SJSA1 (cell line): ENCODE measurements at regions not wholly inside any gene's neighbourhood (a gene's known extent, or its start where the extent isn't known, plus 50 kb on each side); places are given as distances from the start of the nearest gene placed in this dataset.

Experiments
- DNase-seq, 2 experiments: peaks; one replicate each; pipeline ENCODE4 v3.0.0-alpha.2; 2015 to 2020; ENCODE audit warnings: low spot score in 2 of 2, low read depth in 1 of 2
- H3K27ac ChIP-seq: fragments of 250-450 bp; sonication (Bioruptor Pico); 2 replicates; pipeline ENCODE4 v1.5.1; 2020; ENCODE audit warnings: mild to moderate bottlenecking, moderate library complexity
- H3K27me3 ChIP-seq: fragments of 250-450 bp; sonication (Bioruptor Pico); replicated peaks from 2 replicates; pipeline ENCODE4 v1.5.1; 2020; ENCODE audit warnings: mild to moderate bottlenecking, moderate library complexity
- H3K36me3 ChIP-seq: fragments of 250-450 bp; sonication (Bioruptor Pico); 2 replicates; pipeline ENCODE4 v1.5.1; 2020; ENCODE audit warnings: mild to moderate bottlenecking
- H3K4me1 ChIP-seq: fragments of 250-450 bp; sonication (Bioruptor Pico); replicated peaks from 2 replicates; pipeline ENCODE4 v1.6.1; 2021; ENCODE audit warnings: mild to moderate bottlenecking
- H3K4me3 ChIP-seq: fragments of 250-450 bp; sonication (Bioruptor Pico); 2 replicates; pipeline ENCODE4 v1.5.1; 2020; ENCODE audit warnings: mild to moderate bottlenecking
- H3K9me3 ChIP-seq: fragments of 250-450 bp; sonication (Bioruptor Pico); replicated peaks from 2 replicates; pipeline ENCODE4 v1.5.1; 2020; ENCODE audit warnings: mild to moderate bottlenecking

DNA sequence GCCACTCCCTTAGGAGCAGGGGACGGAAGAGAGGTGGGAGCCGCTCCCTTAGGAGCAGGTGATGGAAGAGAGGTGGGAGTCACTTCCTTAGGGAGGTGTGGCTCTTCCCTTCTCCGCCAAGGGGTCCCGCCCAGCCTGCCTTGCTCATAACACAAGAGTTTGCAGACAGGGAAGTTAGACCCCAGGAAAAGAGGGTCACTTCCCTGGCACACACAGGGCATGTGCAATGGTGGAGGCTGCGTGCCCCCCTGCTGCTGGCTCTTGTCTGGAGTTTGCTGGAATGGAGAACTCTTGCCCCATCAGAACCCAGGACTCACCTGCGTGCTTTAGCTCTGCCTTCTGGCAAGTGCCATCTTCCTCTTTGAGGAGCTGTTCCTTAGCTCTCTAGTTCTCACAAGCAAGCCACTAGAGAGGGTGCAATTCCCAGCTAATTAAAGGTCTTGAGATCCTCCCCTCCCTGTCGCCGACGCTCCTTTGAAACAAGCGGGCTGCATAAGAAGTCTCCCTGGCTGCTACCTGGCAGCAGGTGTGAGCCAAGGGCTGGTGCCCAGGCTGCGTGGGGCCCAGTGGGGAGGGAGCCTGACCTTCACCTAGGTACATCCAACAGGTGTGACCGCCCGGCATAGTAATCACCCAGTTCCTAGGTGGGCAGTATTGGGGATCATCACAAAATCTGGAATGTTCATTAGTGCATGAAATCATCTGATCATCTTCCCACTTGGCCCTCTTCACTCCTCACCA, 281.6 kb downstream of the ZNF536 start:
- H3K36me3 ChIP-seq, result no peaks in the 10 kb centered on the region
- no peaks in the 10 kb centered on the region for H3K9me3 ChIP-seq
- H3K4me1 ChIP-seq, result no peaks in the 10 kb centered on the region; the same call in 1 of the 2 replicates
- DNase-seq, result no peak
- H3K27me3 ChIP-seq, result no peaks in the 10 kb centered on the region
- H3K27ac ChIP-seq, result no peak overlapping the region
- H3K4me3 ChIP-seq, result no peak overlapping the region

DNA sequence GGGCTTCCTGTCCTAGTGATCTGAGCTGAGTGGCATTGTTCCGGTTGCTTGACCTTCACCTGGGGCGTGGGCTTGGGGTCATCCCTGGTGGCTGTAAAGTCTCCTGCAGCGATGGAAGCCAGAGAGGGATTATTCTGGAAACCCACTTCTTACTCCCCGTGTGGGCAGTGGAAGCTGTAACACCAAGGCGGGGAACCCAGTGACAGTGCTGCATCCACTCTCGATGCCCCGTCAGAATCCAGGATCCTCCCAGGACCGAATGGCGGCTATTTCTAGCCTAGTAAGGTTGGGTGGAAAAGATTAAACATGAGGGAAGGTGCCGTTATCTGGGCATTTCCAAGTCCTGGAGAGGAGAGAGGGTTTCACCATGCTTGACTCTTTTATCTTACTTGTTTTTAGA, 280.6 kb downstream of the ZNF536 start:
- Histone ChIP-seq H3K4me3 (no peak overlapping the region), H3K27me3 (no peaks in the 10 kb centered on the region), H3K27ac (no peak overlapping the region), H3K36me3 (no peaks in the 10 kb centered on the region), H3K9me3 (no peaks in the 10 kb centered on the region), H3K4me1 (peaks cover 7% of the 10 kb centered on the region)
- DNase-seq, result no peak

DNA sequence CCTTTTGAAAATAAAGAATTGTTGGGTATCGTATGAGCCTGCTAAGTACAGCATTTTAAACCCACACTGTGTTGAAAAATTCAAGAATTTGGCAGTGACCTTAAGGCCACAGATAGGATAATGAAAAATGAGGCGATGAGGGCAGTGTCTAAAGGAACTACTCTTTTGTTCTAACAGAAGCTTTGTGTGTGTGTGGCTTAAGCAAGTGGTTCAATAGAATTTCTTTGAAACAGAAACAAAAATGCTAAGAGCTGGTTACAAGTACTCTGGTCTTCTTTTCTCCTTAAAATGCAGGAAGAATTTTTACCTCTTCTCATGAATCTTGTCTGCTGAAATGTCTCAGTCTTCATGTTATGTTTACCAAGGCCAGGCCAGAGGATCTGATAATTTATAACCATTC, 279.5 kb downstream of the ZNF536 start:
- H3K27ac ChIP-seq, result no peak overlapping the region
- no peaks in the 10 kb centered on the region for H3K36me3 ChIP-seq
- no peak for DNase-seq
- no peaks in the 10 kb centered on the region for H3K9me3 ChIP-seq
- no peaks in the 10 kb centered on the region for H3K27me3 ChIP-seq
- peaks cover 7% of the 10 kb centered on the region for H3K4me1 ChIP-seq
- no peak overlapping the region for H3K4me3 ChIP-seq

DNA sequence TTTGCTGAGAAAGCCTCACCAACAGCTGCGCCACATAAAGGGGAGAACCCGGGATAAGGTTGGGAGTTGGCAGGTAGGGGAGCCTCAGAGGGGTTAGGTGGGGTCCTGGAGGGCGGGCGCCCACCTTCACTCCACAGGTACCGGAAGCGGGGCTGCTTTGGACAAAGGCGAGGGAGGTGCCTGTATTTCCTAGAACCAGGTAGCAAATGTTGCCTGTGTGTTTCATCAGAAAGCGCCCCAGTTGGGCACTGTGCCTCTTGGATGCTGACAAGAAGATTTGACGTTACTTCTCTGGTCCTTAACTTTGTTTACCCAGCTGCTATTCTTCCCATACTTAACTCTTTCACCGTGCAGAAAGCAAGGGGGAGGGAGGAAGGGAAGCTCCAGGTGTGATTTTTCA, 278.9 kb downstream of the ZNF536 start:
- H3K4me1 ChIP-seq, result peaks cover 7% of the 10 kb centered on the region

DNA sequence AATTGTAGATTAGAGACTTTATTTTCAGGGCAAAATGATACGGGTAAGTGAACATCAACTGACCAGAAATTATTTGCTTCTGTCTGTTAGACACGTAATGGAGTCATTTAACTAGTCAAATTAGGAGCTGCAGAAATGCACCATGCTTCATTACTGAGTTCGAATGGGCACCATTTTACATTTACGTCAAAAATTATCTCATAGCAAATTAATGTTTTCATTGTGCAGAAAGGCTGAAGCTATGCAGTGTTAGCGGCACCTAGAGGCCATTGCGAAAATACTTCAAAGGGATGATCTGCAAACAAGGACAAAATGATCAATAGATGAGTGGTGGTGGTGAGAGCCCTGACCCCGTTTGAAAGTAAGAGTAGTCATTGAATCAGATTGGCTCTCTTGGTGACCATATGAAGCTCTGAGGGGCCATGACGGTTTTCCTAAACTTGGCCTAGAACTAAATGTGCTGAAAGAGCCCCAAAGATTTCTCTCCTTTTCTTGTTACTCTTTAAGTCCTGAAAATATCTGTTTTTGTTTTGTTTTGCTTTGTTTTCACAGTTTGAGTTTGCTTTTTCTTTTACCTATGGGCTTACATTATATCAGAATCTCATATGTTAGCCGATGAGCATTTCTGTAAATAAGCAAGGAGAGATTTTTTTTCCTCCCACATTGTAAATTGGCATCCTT, 277.9 kb downstream of the ZNF536 start:
- H3K36me3 ChIP-seq, result no peaks in the 10 kb centered on the region
- H3K27me3 ChIP-seq, result no peaks in the 10 kb centered on the region
- H3K27ac ChIP-seq, result no peak overlapping the region
- H3K9me3 ChIP-seq, result no peaks in the 10 kb centered on the region
- no peak overlapping the region for H3K4me3 ChIP-seq
- peak in 1 of 2 experiments; percentile 39 for DNase-seq
- H3K4me1 ChIP-seq, result peaks cover 7% of the 10 kb centered on the region

More for the DNA sequence above, 278.9 kb downstream of the ZNF536 start:
- Histone ChIP-seq H3K27me3 (no peaks in the 10 kb centered on the region), H3K9me3 (no peaks in the 10 kb centered on the region), H3K4me3 (no peak overlapping the region), H3K36me3 (no peaks in the 10 kb centered on the region), H3K27ac (no peak overlapping the region)
- no peak for DNase-seq

DNA sequence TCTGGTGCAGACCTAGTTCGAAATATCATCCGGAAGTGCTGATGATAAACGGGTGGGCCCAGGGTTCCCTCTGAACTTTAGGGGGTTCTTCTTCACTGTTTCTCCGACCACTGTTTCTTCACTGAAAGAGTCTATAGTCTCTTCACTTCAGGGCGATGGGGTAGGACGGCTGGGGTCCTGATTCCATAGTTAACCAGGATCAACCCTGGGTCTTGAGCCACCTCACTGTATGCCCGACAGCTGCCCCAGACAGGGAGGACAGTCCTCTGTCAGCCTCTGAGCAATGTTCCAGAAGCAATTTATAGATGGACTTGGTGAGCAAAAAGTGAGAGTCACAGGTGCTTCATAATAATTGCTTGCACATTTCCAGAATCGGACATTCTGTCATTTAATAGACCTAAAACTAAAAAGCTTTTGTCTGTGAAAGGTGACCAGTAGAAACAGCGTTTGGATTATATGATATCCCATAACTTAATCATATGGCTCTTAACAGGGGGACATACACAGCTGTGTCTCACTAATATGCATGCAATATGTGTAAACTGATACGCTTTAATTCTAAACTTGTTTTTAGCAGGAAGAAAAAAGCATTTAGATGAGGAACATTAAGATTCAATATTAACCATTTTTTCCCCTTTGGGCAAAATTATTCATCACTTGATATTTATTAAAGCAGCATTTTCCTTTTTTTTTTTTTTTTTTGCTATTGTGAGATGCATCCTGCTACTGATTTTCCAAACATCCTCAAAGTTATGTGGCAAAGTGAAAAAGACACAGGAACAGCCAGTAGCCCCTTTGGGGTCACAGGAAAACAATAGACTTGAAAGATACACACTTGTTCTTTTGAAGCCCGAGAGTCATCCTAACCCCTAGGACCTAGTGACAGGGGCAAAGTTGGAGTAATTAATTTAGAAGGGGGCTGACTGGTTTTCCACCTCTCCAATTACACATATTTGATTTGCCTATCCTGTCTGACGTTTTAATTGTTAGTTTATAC, 277.0 kb downstream of the ZNF536 start:
- H3K9me3 ChIP-seq, result no peaks in the 10 kb centered on the region
- no peak for DNase-seq
- H3K36me3 ChIP-seq, result no peaks in the 10 kb centered on the region
- no peaks in the 10 kb centered on the region for H3K27me3 ChIP-seq
- peaks cover 7% of the 10 kb centered on the region for H3K4me1 ChIP-seq
- no peak overlapping the region for H3K27ac ChIP-seq
- H3K4me3 ChIP-seq, result no peak overlapping the region

DNA sequence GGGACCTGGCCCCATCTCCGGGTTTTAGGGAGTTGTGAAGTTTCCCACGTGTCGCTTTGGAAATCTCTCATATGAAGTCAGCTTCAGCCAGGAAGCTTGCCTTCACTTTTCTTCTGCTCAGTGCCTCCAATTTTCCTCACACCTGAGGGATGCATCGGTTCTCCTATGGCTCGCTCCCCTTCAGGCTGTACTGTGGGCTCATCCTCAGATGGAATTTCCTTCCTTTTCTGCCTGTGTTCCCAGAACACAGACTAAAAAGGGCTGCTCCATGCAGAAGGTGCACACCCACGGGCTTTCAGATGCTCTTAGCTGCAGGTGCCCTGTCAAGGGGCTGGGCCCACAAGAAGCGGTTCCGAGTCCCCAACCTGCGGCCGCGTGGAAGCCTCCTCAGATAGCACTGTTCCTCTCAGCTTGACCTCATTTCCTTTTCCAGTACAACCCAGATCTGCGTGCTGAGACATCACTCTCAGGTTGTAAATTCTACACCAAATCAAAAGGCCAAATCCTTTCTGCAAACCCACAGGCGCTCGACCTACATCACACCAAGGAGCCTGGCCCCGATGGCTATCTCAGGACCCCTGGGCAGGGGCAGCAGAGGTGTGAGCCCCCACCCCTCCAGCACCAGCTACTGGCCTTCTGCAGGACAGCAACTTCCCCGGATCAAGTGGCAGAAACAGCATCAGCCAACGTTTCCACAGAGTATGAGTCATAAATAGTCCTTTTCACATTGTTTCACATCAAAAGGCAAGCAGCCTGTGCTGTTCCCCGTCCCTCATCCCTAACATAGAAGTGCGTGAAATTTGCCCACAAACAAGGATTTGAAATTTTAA, 275.9 kb downstream of the ZNF536 start:
- no peaks in the 10 kb centered on the region for H3K9me3 ChIP-seq
- no peaks in the 10 kb centered on the region for H3K36me3 ChIP-seq
- no peak overlapping the region for H3K4me3 ChIP-seq
- no peak overlapping the region for H3K27ac ChIP-seq
- peaks cover 7% of the 10 kb centered on the region for H3K4me1 ChIP-seq
- no peaks in the 10 kb centered on the region for H3K27me3 ChIP-seq
- DNase-seq, result peak in 1 of 2 experiments; percentile 23

DNA sequence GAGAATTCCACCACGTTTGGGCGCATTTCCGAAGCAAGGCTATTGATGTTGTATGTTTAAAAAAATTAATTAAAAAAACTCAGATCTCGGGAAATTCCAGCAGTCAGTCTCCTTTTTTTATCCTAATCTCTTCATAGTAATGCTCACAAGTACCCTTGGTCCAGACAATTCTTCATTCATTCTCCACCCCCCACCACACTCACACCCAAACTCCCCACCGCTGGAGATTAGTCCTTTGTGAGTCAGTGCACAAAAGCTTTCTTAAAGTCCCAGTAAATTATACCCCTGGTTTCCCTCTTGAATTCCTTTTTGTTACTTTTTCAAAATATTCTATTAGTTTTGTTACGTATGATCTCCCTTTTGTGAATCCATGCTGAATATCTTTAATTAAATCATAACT, 274.6 kb downstream of the ZNF536 start:
- no peaks in the 10 kb centered on the region for H3K9me3 ChIP-seq
- H3K36me3 ChIP-seq, result no peaks in the 10 kb centered on the region
- H3K27ac ChIP-seq, result no peak overlapping the region
- no peak overlapping the region for H3K4me3 ChIP-seq
- no peaks in the 10 kb centered on the region for H3K27me3 ChIP-seq
- DNase-seq, result peak in 1 of 2 experiments; percentile 37
- H3K4me1 ChIP-seq, result peaks cover 7% of the 10 kb centered on the region

DNA sequence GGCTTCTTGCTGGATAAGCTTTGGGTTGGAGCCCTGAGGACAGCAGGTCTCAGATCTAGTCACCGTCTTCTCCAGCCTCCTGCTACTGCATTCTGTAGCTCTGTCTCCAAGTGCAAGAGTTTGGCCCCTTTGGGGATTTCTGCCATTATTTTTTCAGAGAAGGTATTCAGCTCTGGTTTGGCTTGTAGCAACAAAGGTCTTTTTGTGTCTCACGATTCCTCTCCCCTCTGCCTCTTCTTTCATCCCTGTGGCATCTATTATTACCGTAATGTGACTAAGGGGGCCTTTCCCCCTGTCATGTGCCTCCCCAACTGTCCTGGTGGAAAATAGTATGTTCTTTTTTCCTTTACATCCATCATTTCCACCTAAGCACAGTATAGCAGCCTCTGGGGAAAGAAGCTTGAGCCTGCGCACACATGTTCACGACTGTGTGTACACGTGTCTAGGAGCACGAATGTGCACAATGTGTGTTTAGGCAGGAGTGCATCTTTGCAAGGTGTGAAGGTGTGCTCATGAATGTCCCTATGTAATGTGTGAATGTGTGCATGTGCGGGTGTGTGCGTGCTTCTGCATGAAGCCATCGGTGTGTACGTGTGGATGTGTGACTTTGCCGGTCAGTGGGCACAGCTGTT, 273.9 kb downstream of the ZNF536 start:
- Histone ChIP-seq H3K4me1 (peaks cover 7% of the 10 kb centered on the region), H3K4me3 (no peak overlapping the region), H3K27ac (no peak overlapping the region), H3K36me3 (no peaks in the 10 kb centered on the region), H3K9me3 (no peaks in the 10 kb centered on the region), H3K27me3 (no peaks in the 10 kb centered on the region)
- DNase-seq, result peak in 1 of 2 experiments; percentile 8

DNA sequence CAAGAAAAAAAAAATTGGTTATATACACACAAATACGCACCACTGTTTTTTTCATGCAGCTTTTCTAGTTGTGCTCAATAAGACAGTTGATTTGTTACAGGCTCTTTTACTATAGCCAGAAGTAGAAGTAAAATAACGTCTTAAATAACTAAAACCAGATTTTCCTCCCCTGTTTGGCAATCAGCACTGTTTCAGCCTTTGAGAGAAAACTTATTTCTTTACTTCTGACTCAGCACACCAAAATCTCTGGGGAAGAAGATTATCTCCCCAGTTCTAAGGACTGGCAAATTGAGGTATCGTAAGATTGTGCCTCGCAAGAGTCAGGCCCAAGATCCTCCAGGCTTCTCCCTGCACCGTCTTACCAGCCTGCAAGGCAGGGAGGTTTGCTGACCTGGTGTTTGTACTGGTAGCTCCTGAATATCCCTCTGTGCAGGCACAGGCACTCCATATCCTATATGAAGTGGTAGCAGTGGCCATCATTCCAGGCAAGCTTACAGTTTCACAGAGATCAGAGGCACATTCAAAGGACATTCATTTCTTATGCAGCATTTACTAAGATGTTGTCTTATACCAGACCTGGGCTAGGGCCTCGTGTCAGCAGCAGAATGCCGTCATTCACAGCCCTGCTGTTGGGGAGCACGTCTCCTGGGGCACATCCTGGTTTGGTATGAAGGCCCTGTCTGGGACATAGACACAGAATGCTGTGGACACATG, 268.2 kb downstream of the ZNF536 start:
- Histone ChIP-seq H3K27ac (no peak overlapping the region), H3K4me3 (no peak overlapping the region), H3K4me1 (peaks cover 17% of the 10 kb centered on the region), H3K36me3 (no peaks in the 10 kb centered on the region), H3K27me3 (no peaks in the 10 kb centered on the region), H3K9me3 (peaks cover 8% of the 10 kb centered on the region)
- no peak for DNase-seq

DNA sequence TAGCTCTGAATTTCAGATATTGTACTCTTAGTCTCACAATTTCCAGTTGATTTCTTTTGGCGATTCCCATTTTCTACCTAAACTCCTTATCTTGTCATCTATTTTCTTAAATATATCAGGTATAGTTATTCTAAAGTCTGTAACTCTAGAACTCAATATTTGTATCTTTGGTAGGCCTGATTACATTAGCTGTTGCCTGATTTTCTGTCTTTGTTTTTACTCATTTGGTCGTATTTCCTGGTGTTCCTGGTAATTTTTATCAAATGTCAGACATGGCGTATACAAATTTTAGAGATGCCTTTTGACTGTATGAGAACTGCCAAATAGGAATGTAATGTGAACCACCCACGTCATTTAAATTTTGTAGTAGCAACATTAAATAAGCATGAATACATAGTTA, 266.7 kb downstream of the ZNF536 start:
- H3K4me3 ChIP-seq, result no peak overlapping the region

DNA sequence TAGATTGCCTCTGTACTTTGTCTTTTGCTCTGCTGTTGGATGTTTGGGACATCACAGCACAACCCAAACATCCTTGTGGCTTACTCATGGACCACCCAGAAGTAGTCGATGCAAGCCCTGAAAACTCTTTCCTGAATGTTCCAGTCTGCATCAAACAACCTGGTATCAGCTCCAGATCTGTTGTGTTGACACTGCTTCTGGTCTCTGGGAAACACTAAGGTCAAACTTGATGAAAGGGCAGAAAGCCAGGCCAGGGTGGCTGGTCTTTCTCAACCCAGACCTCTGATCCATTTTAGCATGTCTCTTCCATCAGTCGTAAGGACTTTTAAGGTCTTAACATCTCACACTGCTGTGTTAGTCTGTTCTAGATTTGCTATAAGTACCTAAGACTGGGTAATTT, 265.7 kb downstream of the ZNF536 start:
- Histone ChIP-seq H3K27ac (no peak overlapping the region), H3K4me1 (peaks cover 17% of the 10 kb centered on the region), H3K36me3 (no peaks in the 10 kb centered on the region), H3K9me3 (peaks cover 8% of the 10 kb centered on the region), H3K4me3 (no peak overlapping the region), H3K27me3 (no peaks in the 10 kb centered on the region)
- DNase-seq, result peak in 1 of 2 experiments; percentile 51

More for the DNA sequence above, 266.7 kb downstream of the ZNF536 start:
- Histone ChIP-seq H3K4me1 (peaks cover 17% of the 10 kb centered on the region), H3K36me3 (no peaks in the 10 kb centered on the region), H3K27me3 (no peaks in the 10 kb centered on the region), H3K27ac (no peak overlapping the region), H3K9me3 (peaks cover 8% of the 10 kb centered on the region)
- DNase-seq, result no peak
